ENCODE measurements at regions not wholly inside any gene's neighbourhood (a gene's known extent, or its start where the extent isn't known, plus 50 kb on each side); places are given as distances from the start of the nearest gene placed in this dataset.

GRCh38 chr18:45322343-45322742 lies 292.9 kb upstream of the SLC14A2 start:
- H3K4me1 Mint-ChIP-seq (ENCODE audit: low read depth, unreplicated experiment) = no peaks in the 10 kb centered on the region
- no peak overlapping the region for H3K4me3 Mint-ChIP-seq (ENCODE audit: unreplicated experiment)
- no peaks in the 10 kb centered on the region for H3K27me3 ChIP-seq (replicated peaks; ENCODE audit: control insufficient read depth, insufficient read depth, low read length)
- BruUV-seq (replicated peaks) = no TSS peak
- no peaks in the 10 kb centered on the region for H3K36me3 Mint-ChIP-seq (ENCODE audit: insufficient read depth, unreplicated experiment)
- H3K27me3 Mint-ChIP-seq (ENCODE audit: insufficient read depth, unreplicated experiment) = no peaks in the 10 kb centered on the region
- no peaks in the 10 kb centered on the region for H3K9me3 ChIP-seq
- H3K4me3 ChIP-seq (ENCODE audit: low read depth, low read length) = no peak overlapping the region
- intact Hi-C loops (cut with micrococcal nuclease; ENCODE audit: unreplicated experiment) = no loop called here
- TF ChIP-seq, protein P1, sequence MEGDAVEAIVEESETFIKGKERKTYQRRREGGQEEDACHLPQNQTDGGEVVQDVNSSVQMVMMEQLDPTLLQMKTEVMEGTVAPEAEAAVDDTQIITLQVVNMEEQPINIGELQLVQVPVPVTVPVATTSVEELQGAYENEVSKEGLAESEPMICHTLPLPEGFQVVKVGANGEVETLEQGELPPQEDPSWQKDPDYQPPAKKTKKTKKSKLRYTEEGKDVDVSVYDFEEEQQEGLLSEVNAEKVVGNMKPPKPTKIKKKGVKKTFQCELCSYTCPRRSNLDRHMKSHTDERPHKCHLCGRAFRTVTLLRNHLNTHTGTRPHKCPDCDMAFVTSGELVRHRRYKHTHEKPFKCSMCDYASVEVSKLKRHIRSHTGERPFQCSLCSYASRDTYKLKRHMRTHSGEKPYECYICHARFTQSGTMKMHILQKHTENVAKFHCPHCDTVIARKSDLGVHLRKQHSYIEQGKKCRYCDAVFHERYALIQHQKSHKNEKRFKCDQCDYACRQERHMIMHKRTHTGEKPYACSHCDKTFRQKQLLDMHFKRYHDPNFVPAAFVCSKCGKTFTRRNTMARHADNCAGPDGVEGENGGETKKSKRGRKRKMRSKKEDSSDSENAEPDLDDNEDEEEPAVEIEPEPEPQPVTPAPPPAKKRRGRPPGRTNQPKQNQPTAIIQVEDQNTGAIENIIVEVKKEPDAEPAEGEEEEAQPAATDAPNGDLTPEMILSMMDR (IDR thresholded peaks at IDR 0.05; ENCODE audit: insufficient read depth in 1 of 2, low read depth in 1 of 2, low read length in 1 of 2, severe bottlenecking in 1 of 2, unreplicated experiment in 1 of 2) = no peak
- no peaks in the 10 kb centered on the region for H3K36me3 ChIP-seq (ENCODE audit: control insufficient read depth, insufficient read depth, low read length)
- H3K9me3 Mint-ChIP-seq (ENCODE audit: unreplicated experiment) = no peaks in the 10 kb centered on the region
- DNase-seq = no peak
- no peaks in the 10 kb centered on the region for H3K4me1 ChIP-seq
- ChIA-PET POLR2A (no interaction called here), CTCF (no interaction called here)
- H3K27ac Mint-ChIP-seq (ENCODE audit: unreplicated experiment) = no peak overlapping the region

DNA sequence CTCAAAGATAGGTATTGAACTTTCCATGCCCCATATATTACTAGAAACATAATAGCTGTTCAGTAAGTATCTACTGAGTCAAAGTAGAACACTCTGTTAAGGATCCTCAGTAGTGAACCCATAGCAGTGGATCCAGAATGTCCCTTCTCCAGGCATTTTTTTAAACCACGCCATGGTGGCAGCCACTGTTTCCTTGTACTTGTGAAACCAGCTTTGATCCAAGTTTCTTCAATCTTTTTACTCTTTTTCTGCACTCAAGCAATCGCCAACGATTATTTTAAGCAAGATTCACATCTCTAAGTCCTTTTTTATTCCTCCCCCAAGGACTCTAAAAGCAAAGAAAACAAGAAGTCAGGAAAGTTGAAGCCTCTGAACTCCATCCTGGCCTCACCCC lies 291.2 kb upstream of the SLC14A2 start:
- intact Hi-C loops (cut with micrococcal nuclease; ENCODE audit: unreplicated experiment) = no loop called here
- Mint-ChIP-seq H3K27ac (ENCODE audit: unreplicated experiment) (no peak overlapping the region), H3K4me3 (ENCODE audit: unreplicated experiment) (no peak overlapping the region), H3K27me3 (ENCODE audit: insufficient read depth, unreplicated experiment) (no peaks in the 10 kb centered on the region), H3K36me3 (ENCODE audit: insufficient read depth, unreplicated experiment) (no peaks in the 10 kb centered on the region), H3K9me3 (ENCODE audit: unreplicated experiment) (no peaks in the 10 kb centered on the region), H3K4me1 (ENCODE audit: low read depth, unreplicated experiment) (no peaks in the 10 kb centered on the region)
- CTCF ChIA-PET = no interaction called here
- Histone ChIP-seq H3K4me1 (no peaks in the 10 kb centered on the region), H3K36me3 (ENCODE audit: control insufficient read depth, insufficient read depth, low read length) (no peaks in the 10 kb centered on the region), H3K4me3 (ENCODE audit: low read depth, low read length) (no peak overlapping the region), H3K27me3 (replicated peaks; ENCODE audit: control insufficient read depth, insufficient read depth, low read length) (no peaks in the 10 kb centered on the region), H3K9me3 (no peaks in the 10 kb centered on the region)
- DNase-seq = no peak
- BruUV-seq (replicated peaks) = no TSS peak
- POLR2A ChIA-PET = no interaction called here
- TF ChIP-seq, protein P1 (IDR thresholded peaks at IDR 0.05; ENCODE audit: insufficient read depth in 1 of 2, low read depth in 1 of 2, low read length in 1 of 2, severe bottlenecking in 1 of 2, unreplicated experiment in 1 of 2) = no peak

DNA sequence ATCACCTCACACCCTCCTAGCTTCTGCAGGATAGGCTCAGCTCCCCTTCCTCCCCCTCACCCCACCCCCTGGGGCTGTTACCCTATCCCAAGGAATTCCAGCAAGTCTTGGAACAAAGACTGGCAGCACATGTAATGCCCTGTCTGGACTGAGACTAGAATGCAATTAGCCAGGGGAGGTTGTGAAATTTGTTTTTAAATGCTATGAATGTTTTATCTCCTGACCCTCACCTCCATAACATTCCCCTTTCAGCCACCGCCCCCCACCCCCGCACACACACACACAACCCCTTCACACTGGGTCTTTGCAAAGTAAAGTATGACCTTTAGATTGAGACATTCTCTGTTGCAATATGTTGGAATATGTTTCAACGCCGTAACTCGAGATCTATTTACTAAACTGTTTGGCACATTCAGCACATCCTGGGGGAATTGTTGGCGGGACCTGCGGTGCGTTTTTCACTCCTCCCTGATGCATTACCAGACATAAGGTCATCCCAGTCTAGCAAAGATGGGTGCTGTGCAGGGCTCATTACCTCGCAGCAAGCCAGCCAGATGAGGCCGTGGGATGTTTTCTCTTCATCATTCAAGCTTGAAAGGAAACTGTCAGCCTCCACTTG lies 290.7 kb upstream of the SLC14A2 start:
- peak in 1 of 2 experiments; percentile 1 for DNase-seq
- BruUV-seq (replicated peaks) = no TSS peak
- TF ChIP-seq, protein P1 (IDR thresholded peaks at IDR 0.05; ENCODE audit: insufficient read depth in 1 of 2, low read depth in 1 of 2, low read length in 1 of 2, severe bottlenecking in 1 of 2, unreplicated experiment in 1 of 2) = no peak
- H3K4me1 ChIP-seq = no peaks in the 10 kb centered on the region
- Mint-ChIP-seq H3K4me1 (ENCODE audit: low read depth, unreplicated experiment) (no peaks in the 10 kb centered on the region), H3K4me3 (ENCODE audit: unreplicated experiment) (no peak overlapping the region), H3K27ac (ENCODE audit: unreplicated experiment) (no peak overlapping the region), H3K36me3 (ENCODE audit: insufficient read depth, unreplicated experiment) (no peaks in the 10 kb centered on the region), H3K27me3 (ENCODE audit: insufficient read depth, unreplicated experiment) (no peaks in the 10 kb centered on the region), H3K9me3 (ENCODE audit: unreplicated experiment) (no peaks in the 10 kb centered on the region)
- H3K27me3 ChIP-seq (replicated peaks; ENCODE audit: control insufficient read depth, insufficient read depth, low read length) = no peaks in the 10 kb centered on the region
- H3K36me3 ChIP-seq (ENCODE audit: control insufficient read depth, insufficient read depth, low read length) = no peaks in the 10 kb centered on the region
- H3K9me3 ChIP-seq = no peaks in the 10 kb centered on the region
- H3K4me3 ChIP-seq (ENCODE audit: low read depth, low read length) = no peak overlapping the region
- ChIA-PET CTCF (no interaction called here), POLR2A (no interaction called here)
- intact Hi-C loops (cut with micrococcal nuclease; ENCODE audit: unreplicated experiment) = no loop called here

All from Caco-2 (cell line).